ENCODE measurements at regions not wholly inside any gene's neighbourhood (a gene's known extent, or its start where the extent isn't known, plus 50 kb on each side); places are given as distances from the start of the nearest gene placed in this dataset.
A peak's percentile ranks its signal among the peaks of the same experiment; 100 is the strongest.

DNA sequence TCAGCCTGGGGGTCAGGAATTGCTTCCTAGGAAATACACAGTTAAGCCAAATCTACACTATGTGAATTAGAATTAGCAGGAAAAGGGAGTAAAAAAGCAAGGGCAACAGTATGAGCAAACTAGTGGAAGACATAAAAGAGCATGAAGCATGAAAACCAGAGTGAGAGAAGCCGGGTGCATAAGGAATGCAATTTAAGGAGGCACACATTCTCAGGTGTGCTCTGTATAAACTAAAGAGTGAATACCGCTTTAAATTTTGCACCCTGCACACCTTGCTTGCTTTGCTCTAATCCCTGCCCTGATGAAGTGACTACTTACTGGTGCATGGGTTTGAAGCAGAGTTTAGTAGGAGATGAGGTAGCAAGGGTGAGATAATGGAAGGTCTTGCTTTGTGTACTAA lies 65.7 kb upstream of the EPHA4 start:
- TF ChIP-seq, protein P1, sequence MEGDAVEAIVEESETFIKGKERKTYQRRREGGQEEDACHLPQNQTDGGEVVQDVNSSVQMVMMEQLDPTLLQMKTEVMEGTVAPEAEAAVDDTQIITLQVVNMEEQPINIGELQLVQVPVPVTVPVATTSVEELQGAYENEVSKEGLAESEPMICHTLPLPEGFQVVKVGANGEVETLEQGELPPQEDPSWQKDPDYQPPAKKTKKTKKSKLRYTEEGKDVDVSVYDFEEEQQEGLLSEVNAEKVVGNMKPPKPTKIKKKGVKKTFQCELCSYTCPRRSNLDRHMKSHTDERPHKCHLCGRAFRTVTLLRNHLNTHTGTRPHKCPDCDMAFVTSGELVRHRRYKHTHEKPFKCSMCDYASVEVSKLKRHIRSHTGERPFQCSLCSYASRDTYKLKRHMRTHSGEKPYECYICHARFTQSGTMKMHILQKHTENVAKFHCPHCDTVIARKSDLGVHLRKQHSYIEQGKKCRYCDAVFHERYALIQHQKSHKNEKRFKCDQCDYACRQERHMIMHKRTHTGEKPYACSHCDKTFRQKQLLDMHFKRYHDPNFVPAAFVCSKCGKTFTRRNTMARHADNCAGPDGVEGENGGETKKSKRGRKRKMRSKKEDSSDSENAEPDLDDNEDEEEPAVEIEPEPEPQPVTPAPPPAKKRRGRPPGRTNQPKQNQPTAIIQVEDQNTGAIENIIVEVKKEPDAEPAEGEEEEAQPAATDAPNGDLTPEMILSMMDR (IDR thresholded peaks at IDR 0.05; ENCODE audit: insufficient read depth, low read length) = no peak
- no peak overlapping the region for H3K4me3 ChIP-seq (ENCODE audit: low read depth, low read length)
- DNase-seq (ENCODE audit: low read depth) = no peak

DNA sequence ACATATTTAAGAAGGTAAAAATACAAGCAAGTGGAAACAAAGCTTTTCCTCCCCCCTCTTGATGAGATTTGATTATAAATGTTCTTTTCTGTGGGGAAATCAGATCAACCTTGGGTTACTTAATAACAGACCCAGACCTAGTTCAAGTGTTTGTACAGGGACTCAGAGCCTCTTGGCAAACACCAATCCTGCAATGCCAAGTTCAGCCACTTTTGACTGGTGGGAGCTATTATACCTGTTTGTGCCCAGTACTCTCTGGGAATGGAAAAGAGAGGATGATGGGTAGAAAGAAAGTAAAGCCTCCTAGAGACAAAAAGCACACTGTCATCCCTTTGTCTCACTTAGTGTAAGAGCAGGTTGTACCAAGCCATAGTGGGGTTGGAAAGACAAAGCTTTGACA lies 63.8 kb upstream of the EPHA4 start:
- no peak overlapping the region for H3K4me3 ChIP-seq (ENCODE audit: low read depth, low read length)
- TF ChIP-seq, protein P1 (IDR thresholded peaks at IDR 0.05; ENCODE audit: insufficient read depth, low read length) = no peak
- no peak for DNase-seq (ENCODE audit: low read depth)

DNA sequence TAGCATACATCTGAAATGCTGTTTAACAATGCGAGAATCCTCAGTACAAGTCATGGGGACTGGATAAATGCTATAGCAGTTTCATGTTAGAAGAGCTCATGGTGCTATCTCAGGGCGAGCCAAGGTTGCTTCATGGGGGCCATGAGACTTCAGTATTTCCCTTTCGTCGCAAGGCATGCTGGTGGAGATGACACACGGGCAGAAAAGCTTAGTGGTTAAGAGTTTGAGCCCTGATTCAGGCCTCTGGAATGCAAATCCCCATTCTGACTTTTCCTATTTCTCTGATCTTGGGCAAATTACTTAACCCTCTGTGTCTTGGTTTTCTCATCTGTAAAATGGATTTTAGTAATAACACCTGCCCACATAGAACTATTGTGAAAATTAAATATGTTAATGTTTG lies 57.4 kb upstream of the EPHA4 start:
- TF ChIP-seq, protein P1 (IDR thresholded peaks at IDR 0.05; ENCODE audit: insufficient read depth, low read length) = no peak
- H3K4me3 ChIP-seq (ENCODE audit: low read depth, low read length) = no peak overlapping the region
- DNase-seq (ENCODE audit: low read depth) = peak; percentile 60

DNA sequence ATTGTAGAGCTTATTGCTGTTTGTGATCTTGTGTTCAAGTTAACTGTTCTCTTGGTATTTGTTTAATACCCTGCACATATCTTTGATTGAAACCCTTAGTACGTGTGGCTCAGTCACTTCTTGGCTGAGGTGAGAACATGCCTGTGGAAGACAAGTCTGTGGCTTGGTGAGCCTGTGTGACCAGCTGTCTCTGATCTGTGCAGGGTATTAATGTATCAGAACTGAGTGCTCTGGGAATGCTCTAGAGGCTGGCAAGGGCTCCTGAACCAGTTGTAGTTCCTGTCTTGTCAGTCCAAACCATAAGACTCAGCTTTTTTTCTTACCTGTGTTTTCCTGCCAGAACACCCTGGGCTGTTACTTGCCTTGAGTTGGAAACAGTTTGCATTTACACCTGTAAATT lies 52.4 kb upstream of the EPHA4 start:
- no peak overlapping the region for H3K4me3 ChIP-seq (ENCODE audit: low read depth, low read length)
- DNase-seq (ENCODE audit: low read depth) = no peak
- TF ChIP-seq, protein P1 (IDR thresholded peaks at IDR 0.05; ENCODE audit: insufficient read depth, low read length) = no peak

Measured in fibroblast of the aortic adventitia (primary cell).